Activated CD4-positive, CD25-positive, alpha-beta regulatory T cell treated with anti-CD3 and anti-CD28 coated beads, Interleukin-2, amount 50 U/mL, for 16 hours (primary cell): ENCODE measurements at regions not wholly inside any gene's neighbourhood (a gene's known extent, or its start where the extent isn't known, plus 50 kb on each side); places are given as distances from the start of the nearest gene placed in this dataset.

ENCODE experiments used
- DNase-seq: peaks from one replicate; pipeline ENCODE4 v3.0.0-alpha.2; 2020; ENCODE audit warnings: low read depth, low spot score

DNA sequence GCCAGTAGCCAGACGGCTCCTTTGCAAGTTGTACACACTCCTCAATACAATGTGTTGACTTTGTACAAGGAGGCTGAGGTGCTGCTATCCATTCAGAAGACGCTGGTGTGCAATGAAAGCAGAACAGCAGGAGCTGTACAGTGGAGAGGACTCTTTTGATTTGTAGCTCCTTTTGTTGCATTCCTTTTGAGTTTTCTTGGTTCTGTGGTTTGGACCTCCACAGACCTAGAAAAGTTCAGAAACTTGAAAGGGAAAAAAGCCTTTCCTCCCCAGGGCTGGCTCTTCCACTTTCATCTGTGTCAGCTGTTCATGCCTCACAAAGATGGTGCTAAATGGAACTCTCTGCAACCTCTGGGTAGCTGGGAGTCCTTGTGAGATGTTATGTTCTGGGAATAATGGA is 117.4 kb downstream of the MAT2B start:
- no peak for DNase-seq

- DNase-seq: no peak
Measured at GRCh38 chr5:163623524-163623923, 118.1 kb downstream of the MAT2B start.

- DNase-seq: no peak
Measured at GRCh38 chr5:163623986-163624385, 118.6 kb downstream of the MAT2B start.

GRCh38 chr5:163624431-163624830 is 119.0 kb downstream of the MAT2B start:
- no peak for DNase-seq

GRCh38 chr5:163626904-163627434 is 121.5 kb downstream of the MAT2B start:
- no peak for DNase-seq

GRCh38 chr5:163631856-163632255 is 126.4 kb downstream of the MAT2B start:
- DNase-seq: no peak

- DNase-seq: no peak
Measured at GRCh38 chr5:163633926-163634460, 128.6 kb downstream of the MAT2B start.

DNA sequence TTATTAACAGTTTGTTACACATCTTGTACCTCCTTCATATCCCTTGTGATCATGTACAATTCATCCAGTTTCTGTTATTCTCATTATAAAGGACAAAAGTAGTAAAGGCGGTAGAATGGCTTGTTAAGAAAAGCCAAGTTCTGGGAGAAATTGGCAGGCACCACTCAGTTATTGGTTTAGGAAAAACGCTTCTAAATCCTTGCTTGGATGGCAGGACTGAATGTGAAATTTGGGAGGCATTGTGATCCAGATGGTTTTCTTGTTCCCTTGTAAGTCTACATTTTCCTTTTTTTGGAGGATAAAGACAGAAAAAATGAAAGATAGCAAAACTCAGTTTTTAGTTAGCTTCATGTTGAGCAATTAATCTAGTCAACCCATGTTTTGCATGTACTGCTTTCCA is 130.2 kb downstream of the MAT2B start:
- no peak for DNase-seq

DNA sequence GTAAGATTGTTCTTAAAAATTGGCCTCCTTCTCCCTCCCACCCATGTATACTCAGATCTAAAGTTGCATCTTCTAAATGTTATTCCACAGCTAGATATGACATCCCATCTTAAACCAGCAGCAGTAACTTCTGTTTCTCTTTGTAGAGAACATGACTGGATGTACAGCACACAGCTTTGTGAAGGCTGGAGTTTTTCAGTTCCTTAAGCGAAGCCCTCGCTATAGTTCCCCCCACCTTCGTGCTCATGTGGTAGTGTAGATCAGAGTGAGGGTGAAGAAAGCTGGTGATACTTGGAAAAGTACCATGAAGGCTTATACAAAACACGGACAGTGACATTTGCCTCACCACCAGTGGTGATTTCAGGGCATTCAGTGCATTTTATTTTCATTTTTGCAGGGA is 137.5 kb downstream of the MAT2B start:
- no peak for DNase-seq

DNA sequence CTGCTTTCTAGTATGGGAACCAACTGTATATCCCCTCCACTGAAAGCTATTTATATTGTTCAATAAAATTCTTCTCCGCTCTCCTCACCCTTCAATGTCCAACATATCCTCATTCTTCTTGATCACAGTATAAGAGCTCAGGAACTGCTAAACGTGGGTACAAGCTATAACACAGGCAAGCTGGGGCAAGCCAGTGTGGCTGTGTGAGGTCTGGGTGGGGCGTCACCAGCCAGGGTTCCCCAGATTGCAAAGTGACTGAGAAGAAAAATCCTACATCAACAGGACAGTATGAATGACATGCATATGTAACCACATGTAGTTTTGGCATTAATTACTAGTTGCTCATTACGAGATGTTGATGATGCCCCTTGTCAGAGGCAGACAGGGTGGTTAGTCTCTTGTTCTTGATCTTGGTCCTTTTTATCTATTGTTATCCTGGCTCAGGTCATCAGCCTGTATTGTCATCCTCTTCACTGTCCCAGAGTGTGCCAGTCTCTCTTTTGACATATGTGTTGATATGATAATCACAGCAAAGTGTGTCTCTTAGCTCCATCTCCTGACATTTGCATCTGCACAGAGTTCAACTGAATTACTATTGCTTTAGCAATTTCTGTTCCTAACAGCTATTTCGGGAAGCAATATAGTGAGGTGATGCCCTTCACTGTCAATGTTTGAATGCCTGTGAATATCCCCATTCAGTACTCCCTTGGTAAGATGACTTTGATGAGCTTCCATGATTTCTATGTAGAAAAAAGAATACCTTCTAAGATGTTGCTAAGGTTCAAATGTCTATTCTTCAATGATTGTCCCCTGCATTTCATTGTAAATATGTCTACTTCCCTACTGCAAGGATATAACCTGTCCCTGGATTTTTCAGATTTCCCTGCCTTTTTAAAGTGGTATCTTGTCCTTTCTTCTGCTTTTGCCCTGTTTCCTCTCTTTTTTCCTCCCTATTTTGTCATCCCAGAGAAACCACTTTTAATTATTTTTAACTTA is 140.3 kb downstream of the MAT2B start:
- DNase-seq: no peak

DNA sequence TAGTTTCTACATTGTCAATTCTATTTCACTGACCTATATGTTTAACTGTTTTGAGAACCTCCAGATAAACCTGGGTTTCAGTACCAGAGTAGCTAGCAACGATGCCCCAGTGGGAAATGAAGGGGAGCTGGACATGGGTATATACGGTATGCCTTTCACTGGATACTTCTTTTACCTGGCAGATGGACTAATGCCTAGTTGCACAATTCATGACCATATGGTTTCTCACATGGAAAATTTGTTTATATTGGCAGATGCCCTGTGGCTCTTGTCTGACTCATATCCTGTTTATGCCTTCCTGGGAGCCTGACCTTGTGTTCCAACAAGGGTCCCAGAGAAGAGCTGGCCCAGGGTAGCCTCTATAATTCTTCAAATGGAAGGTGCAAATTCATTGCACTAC is 144.1 kb downstream of the MAT2B start:
- no peak for DNase-seq

DNA sequence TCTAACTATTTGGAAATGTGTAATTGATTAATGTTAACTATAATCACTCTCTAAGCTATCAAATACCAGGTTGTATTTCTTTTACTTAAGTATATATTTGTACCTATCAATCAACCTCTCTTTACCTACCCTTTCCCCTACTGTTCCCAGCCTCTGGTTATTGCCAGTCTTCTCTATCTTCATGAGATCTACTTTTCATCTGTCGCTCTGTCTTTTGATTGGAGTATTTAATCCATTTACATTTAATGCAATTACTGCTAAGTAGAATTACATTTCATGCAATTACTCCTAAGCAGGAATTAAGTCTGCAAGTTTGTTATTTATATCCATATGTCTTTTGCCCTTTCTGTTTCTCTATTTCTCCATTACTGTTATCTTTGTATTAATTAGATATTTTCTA is 148.1 kb downstream of the MAT2B start:
- DNase-seq: no peak

DNA sequence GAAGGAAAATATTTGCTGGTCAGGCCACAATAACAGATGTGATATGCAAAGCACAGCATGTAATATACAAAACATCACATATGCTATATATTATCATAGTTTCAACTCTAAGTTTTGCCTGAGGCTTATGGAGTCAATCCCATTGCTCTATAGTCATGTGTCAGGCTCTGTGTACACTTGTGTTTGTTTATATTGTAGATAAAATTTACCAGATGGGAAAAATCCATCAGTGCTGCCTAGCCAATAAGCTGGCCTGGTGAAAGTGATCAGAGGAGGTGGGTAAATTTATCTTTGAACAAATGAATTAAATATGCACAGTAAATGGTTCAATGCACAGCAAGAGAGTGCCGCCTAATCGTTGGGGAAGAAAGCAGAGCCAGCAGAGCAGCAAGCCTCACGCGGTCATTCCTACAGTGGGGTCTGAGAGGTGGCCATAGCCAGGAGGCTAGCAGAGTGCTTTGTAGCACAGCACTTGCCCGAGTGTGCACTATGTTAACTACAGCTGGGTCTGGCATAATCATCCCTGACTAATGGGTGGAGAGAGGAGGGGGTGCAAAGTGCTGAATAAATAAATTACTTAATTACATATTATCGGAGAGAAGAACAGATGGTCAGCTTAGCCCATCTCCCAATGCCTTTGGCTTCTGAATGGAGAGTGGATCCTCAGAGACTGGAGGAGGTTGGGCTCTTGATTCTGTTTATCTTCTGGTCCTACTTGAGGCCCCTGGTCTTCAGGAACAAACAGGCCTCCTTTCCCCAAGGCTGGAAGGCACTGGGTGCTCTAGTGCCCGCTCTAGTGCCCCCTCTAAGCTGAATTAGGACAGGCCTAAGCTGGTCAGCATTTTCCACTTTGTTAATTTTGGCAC is 153.5 kb downstream of the MAT2B start:
- DNase-seq: no peak

DNA sequence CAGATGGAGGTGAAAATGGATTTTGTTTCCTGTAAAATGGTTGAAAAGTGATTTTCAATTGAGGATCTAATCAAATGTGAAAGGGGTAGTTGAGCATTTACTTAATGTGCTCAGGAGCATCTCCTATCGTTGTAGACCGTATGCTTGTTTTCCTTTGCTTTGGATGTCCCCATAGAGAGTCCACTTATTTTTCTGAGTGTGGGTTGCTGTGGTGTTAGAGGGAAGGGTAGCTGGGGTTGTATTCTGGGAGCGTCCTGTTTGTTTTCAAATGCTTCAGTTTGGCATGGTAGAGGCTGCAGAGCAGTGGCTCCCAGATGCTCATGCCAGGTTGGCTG is 154.1 kb downstream of the MAT2B start:
- no peak for DNase-seq

GRCh38 chr5:163660486-163660885 is 155.1 kb downstream of the MAT2B start:
- no peak for DNase-seq

- no peak for DNase-seq
Measured at GRCh38 chr5:163661360-163661759, 155.9 kb downstream of the MAT2B start.

- DNase-seq: no peak
Measured at GRCh38 chr5:163670036-163670435, 164.6 kb downstream of the MAT2B start.

DNA sequence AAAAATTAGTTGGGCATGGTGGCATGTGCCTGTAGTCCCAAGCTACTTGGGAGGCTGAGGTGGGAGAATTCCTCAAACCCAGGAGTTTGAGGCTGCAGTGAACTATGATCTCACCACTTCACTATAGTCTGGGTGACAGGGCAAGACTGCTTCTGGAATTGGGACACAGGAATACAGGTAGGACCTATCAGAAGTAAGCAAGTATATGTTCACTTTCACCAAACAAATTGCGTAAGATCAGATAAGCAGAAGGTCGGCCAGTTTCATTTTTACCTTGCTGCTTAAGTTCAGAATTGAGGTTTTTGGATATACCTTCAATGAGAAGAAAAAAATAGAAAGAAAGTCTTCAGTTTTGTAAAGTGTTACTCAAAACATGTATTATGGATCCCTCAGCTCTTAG is 171.7 kb downstream of the MAT2B start:
- no peak for DNase-seq

- DNase-seq: no peak
Measured at GRCh38 chr5:163682234-163682633, 176.8 kb downstream of the MAT2B start.

- no peak for DNase-seq
Measured at GRCh38 chr5:163687414-163687813, 182.0 kb downstream of the MAT2B start.

DNA sequence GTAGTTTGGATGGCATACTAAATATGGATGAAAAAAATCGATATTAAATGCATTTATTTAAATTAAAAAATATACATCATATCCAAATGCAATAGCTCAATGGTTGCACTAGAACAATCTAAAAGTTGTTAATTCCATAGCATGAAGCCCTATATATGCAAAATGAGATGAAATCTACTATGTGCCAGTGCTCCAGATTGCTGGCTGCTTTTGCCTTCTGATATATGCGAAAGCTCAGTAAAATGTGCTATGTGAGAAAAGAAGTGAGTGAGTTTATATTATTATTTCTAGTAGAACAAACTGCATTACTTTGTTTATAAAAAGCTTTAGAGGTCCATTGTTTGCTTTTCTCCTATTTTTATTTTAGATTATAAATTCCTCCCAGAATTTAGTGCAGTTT is 186.7 kb downstream of the MAT2B start:
- no peak for DNase-seq
